Esophagus muscularis mucosa (tissue), 4 donors: ENCODE measurements at regions not wholly inside any gene's neighbourhood (a gene's known extent, or its start where the extent isn't known, plus 50 kb on each side); places are given as distances from the start of the nearest gene placed in this dataset.

Experiments used
- CTCF ChIP-seq, 3 experiments: fragments of 200-600 bp in 2 of 3; fragments of 450-650 bp in 1 of 3; sonication (generic) in 2 of 3; IDR thresholded peaks; one replicate each; pipeline ENCODE4 v1.5.1; 2017 to 2019; ENCODE audit warnings: antibody characterized with exemption in 3 of 3, mild to moderate bottlenecking in 2 of 3, moderate library complexity in 1 of 3
- EP300 ChIP-seq: sonication (generic); formaldehyde crosslinking; IDR thresholded peaks from one replicate; pipeline ENCODE4 v1.6.1; 2017; ENCODE audit warnings: antibody characterized with exemption
- POLR2AphosphoS5 ChIP-seq, 2 donors: sonication (generic); formaldehyde crosslinking; IDR thresholded peaks; one replicate each; pipeline ENCODE4 v1.6.1; 2017; ENCODE audit warnings: antibody characterized with exemption in 2 of 2

GRCh38 chr2:64750817-64751285 is 97.1 kb upstream of the SERTAD2 start:
- TF ChIP-seq EP300: no peak
- TF ChIP-seq CTCF (IDR thresholded peaks at IDR 0.05): peak in 1 of 3 experiments; percentile 16
- peak; percentile 96 to 99 for TF ChIP-seq POLR2AphosphoS5 (IDR thresholded peaks at IDR 0.05)
